ENCODE measurements at regions not wholly inside any gene's neighbourhood (a gene's known extent, or its start where the extent isn't known, plus 50 kb on each side); places are given as distances from the start of the nearest gene placed in this dataset.

DNA sequence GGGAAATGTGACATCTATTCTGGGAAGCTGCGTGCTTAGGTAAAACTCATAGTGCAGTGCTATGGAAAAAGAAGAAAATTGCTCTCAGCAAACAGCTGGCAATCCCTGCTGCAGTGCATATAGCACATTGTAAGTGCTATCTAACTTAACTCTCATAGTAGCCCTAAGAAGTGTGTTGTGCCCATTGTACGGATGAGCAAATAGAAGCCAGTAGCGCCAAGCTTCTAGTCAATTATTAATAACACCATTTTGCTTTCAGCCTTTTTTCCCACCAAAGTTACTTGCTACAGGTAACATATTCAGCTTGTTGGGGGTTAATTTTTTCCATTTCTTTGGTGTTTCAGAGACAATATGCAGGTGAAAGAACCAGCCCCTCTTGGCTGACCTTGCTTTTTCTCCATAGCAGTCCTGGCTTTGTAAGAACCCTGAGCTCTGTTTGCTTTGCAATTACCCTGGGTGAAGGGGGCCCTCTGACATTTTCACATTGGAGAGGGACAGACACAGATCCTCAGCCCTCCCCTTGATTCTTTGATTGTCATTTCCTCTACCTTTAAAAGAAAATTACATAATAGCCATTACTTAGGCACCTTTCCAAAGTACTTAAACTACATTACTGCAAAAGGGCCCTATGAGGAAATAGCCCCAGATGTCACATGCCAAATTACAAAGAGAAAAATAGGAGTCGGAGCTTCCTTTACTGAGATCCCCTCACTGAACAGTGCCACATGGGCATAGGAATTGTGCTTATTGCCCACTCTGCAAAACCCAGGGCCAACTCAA, 576.2 kb upstream of the TBX3 start:
- intact Hi-C loops (cut with DNase I; ENCODE audit: low total_unique reads) = no loop called here

DNA sequence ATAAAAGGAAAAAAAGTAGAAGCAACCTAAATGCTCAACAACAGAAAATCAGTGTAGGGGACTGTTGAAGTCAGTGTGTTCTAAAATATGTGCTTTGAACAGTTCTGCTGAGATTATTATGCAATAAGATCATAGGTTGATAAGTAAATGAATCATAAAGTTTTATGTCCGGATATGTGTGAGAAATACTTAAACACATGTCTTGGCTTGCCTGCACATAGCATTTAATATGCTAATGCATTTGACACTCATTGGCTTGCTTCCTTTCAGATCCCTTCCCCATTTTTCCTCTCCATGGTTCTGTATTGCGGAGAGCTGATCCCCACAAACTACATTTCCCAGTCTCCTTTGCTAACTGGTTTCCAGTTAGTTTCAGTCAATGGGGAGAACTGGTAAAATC, 573.8 kb upstream of the TBX3 start:
- intact Hi-C loops (cut with DNase I; ENCODE audit: low total_unique reads) (no loop called here), in situ Hi-C loops (cut with MboI; ENCODE audit: low pct_ligation_motif_present in 1 of 4, low pct_unique_long_range_greater_than_20kb in 1 of 4, low sequenced_read_pairs in 3 of 4) (no loop called here)
- no peak for DNase-seq
- no peaks in the 10 kb centered on the region for H3K27me3 ChIP-seq
- H3K27ac ChIP-seq = no peak overlapping the region
- H3K4me3 ChIP-seq = no peak overlapping the region
- peaks cover 0 to 42% (median 25%) of the 10 kb centered on the region in 4 donors for H3K4me1 ChIP-seq
- 47 to 63% methylated on average over 2 of the region's 2 CpGs for WGBS, 2 donors (ENCODE audit: low coverage in 1 of 2)
- no peaks in the 10 kb centered on the region for H3K9me3 ChIP-seq
- H3K36me3 ChIP-seq = no peaks in the 10 kb centered on the region
- TF ChIP-seq POLR2AphosphoS5 (IDR thresholded peaks at IDR 0.05) = peak in 1 of 3 donors; percentile 17
- TF ChIP-seq POLR2A (IDR thresholded peaks at IDR 0.05) = no peak

More for the DNA sequence above, 576.2 kb upstream of the TBX3 start:
- WGBS, 2 donors (ENCODE audit: low coverage in 1 of 2) = 79 to 100% methylated on average over 3 to 4 of the region's 4 CpGs
- Histone ChIP-seq H3K27ac (no peak overlapping the region), H3K4me1 (peaks cover 0 to 43% (median 25%) of the 10 kb centered on the region in 4 donors), H3K27me3 (no peaks in the 10 kb centered on the region), H3K36me3 (no peaks in the 10 kb centered on the region), H3K9me3 (no peaks in the 10 kb centered on the region), H3K4me3 (no peak overlapping the region)
- in situ Hi-C loops (cut with MboI; ENCODE audit: low pct_ligation_motif_present in 1 of 4, low pct_unique_long_range_greater_than_20kb in 1 of 4, low sequenced_read_pairs in 3 of 4) = no loop called here
- TF ChIP-seq POLR2AphosphoS5 (IDR thresholded peaks at IDR 0.05) (no peak), POLR2A (IDR thresholded peaks at IDR 0.05) (no peak), EP300 (IDR thresholded peaks at IDR 0.05; ENCODE audit: low read depth) (no peak)
- TF ChIP-seq, protein P1, sequence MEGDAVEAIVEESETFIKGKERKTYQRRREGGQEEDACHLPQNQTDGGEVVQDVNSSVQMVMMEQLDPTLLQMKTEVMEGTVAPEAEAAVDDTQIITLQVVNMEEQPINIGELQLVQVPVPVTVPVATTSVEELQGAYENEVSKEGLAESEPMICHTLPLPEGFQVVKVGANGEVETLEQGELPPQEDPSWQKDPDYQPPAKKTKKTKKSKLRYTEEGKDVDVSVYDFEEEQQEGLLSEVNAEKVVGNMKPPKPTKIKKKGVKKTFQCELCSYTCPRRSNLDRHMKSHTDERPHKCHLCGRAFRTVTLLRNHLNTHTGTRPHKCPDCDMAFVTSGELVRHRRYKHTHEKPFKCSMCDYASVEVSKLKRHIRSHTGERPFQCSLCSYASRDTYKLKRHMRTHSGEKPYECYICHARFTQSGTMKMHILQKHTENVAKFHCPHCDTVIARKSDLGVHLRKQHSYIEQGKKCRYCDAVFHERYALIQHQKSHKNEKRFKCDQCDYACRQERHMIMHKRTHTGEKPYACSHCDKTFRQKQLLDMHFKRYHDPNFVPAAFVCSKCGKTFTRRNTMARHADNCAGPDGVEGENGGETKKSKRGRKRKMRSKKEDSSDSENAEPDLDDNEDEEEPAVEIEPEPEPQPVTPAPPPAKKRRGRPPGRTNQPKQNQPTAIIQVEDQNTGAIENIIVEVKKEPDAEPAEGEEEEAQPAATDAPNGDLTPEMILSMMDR (IDR thresholded peaks at IDR 0.05) = no peak
- DNase-seq = no peak

DNA sequence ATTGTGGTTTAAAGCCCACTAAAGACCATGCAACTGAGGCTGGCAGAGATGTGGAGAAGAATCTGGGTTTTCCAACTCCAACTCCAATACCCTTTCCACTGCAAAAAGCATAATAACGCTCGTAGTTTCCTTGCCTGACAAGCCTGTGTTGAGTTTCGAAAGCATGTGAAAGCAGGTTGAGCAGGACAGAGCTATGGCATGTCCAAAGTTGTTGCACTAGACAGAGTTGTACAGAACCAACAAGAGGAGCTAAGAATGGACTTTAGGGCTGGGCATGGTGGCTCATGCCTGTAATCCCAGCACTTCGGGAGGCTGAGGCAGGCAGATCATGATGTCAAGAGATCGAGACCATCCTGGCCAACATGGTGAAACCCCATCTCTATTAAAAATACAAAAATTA, 572.0 kb upstream of the TBX3 start:
- WGBS, 2 donors (ENCODE audit: low coverage in 1 of 2) = 53 to 78% methylated on average over 2 to 5 of the region's 5 CpGs
- intact Hi-C loops (cut with DNase I; ENCODE audit: low total_unique reads) = no loop called here
- in situ Hi-C loops (cut with MboI; ENCODE audit: low pct_ligation_motif_present in 1 of 4, low pct_unique_long_range_greater_than_20kb in 1 of 4, low sequenced_read_pairs in 3 of 4) = no loop called here
- no peak for DNase-seq
- no peaks in the 10 kb centered on the region for H3K36me3 ChIP-seq
- H3K4me1 ChIP-seq = peaks cover 0 to 26% (median 15%) of the 10 kb centered on the region in 4 donors
- H3K27ac ChIP-seq = no peak overlapping the region
- H3K4me3 ChIP-seq = no peak overlapping the region
- no peaks in the 10 kb centered on the region for H3K27me3 ChIP-seq
- TF ChIP-seq POLR2A (IDR thresholded peaks at IDR 0.05) (no peak), EP300 (IDR thresholded peaks at IDR 0.05; ENCODE audit: low read depth) (no peak)
- H3K9me3 ChIP-seq = no peaks in the 10 kb centered on the region

DNA sequence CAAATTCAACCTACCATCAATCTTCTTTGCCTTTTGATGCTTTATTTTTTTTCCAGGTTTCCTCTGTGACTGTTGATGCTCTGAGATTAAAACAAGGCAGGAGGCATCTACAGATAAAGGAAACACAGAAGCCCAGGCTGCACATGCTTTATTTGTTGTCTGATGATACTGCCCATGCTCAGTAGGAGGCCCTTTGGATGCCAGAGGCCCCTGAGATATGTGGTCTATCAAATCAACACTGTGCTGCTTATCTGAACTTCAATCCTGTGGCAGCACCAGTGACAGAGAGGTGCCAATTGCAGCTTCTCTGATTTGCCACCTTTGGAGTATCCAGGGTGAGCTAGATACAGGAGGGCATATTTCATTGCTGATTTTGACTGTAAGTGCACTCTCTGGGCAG, 571.3 kb upstream of the TBX3 start:
- DNase-seq = no peak
- TF ChIP-seq, protein P1 (IDR thresholded peaks at IDR 0.05) = no peak
- Histone ChIP-seq H3K4me3 (no peak overlapping the region), H3K27me3 (no peaks in the 10 kb centered on the region), H3K36me3 (no peaks in the 10 kb centered on the region), H3K4me1 (peaks cover 0 to 19% (median 8%) of the 10 kb centered on the region in 4 donors), H3K9me3 (no peaks in the 10 kb centered on the region), H3K27ac (no peak overlapping the region)
- in situ Hi-C loops (cut with MboI; ENCODE audit: low pct_ligation_motif_present in 1 of 4, low pct_unique_long_range_greater_than_20kb in 1 of 4, low sequenced_read_pairs in 3 of 4) (no loop called here), intact Hi-C loops (cut with DNase I; ENCODE audit: low total_unique reads) (no loop called here)

DNA sequence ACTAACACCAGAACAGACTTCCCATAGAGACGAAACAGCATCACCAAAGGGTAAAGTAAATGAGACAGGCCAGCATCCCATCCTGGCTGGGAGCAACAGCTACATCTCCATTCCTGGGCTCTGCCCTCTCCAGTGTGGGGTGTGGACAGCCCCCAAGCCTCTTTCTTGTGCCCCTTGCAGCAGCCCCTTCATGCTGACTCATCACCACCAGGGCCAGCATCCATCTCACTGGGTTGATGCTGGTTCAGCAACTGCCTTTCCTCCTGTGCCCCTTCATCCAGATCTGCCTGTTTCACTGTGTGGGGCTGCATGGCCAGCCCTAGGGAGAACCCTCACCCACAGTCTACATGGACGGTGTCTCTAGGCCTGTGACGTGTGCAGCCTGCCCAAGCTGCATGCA, 569.1 kb upstream of the TBX3 start:
- 85% methylated on average over 3 of the region's 3 CpGs; no CpG with 5 or more reads in 1 of the 2 donors for WGBS, 2 donors (ENCODE audit: low coverage in 1 of 2)
- intact Hi-C loops (cut with DNase I; ENCODE audit: low total_unique reads) = no loop called here

More for the DNA sequence above, 569.1 kb upstream of the TBX3 start:
- Histone ChIP-seq H3K27ac (no peak overlapping the region), H3K9me3 (no peaks in the 10 kb centered on the region), H3K4me3 (no peak overlapping the region), H3K4me1 (peaks cover 0 to 6% (median 3%) of the 10 kb centered on the region in 4 donors), H3K27me3 (no peaks in the 10 kb centered on the region), H3K36me3 (no peaks in the 10 kb centered on the region)
- in situ Hi-C loops (cut with MboI; ENCODE audit: low pct_ligation_motif_present in 1 of 4, low pct_unique_long_range_greater_than_20kb in 1 of 4, low sequenced_read_pairs in 3 of 4) = no loop called here
- DNase-seq = no peak
- no peak for TF ChIP-seq POLR2AphosphoS5 (IDR thresholded peaks at IDR 0.05)
- no peak for TF ChIP-seq POLR2A (IDR thresholded peaks at IDR 0.05)
- TF ChIP-seq, protein P1 (IDR thresholded peaks at IDR 0.05) = no peak
- TF ChIP-seq EP300 (IDR thresholded peaks at IDR 0.05; ENCODE audit: low read depth) = no peak
